Naive thymus-derived CD8-positive, alpha-beta T cell (primary cell): ENCODE measurements at regions not wholly inside any gene's neighbourhood (a gene's known extent, or its start where the extent isn't known, plus 50 kb on each side); places are given as distances from the start of the nearest gene placed in this dataset.
"Not testable (repeated sequence)": the region's sequence is repeated elsewhere in the genome, so short reads cannot be mapped to it uniquely, and the experiment has no call there.

ENCODE experiments used
- ATAC-seq, 2 donors: fragments of 150-1000 bp; cut with Tn5 transposase in 1 of 2; sonication (Bioruptor Pico), chemical (Tn5 transposase) in 1 of 2; 1 replicate in 1 of 2; 2 replicates in 1 of 2; pipeline ENCODE4 v1.10.0; 2021; ENCODE audit warnings: mild to moderate bottlenecking in 2 of 2, moderate library complexity in 2 of 2
- POLR2A ChIA-PET: fragments of 350-600 bp; sonication (Branson Sonifier 250); formaldehyde crosslinking; loops from one replicate; lab custom pipeline; 2021; ENCODE audit warnings: antibody characterized with exemption; lab: Charles Lee
- DNase-seq, 10 donors: peaks; one replicate each; pipeline versions ENCODE4 v3.0.0 to v3.0.0-alpha.2; 2020 to 2022
- H3K27ac Mint-ChIP-seq, 10 donors: one replicate each; pipeline ENCODE4 v1.8.0; 2020 to 2022; ENCODE audit warnings: mild to moderate bottlenecking in 10 of 10, mixed read lengths in 10 of 10, moderate library complexity in 4 of 10, inconsistent platforms in 1 of 10
- H3K27me3 Mint-ChIP-seq, 5 donors: one replicate each; pipeline ENCODE4 v1.8.0; 2021 to 2022; ENCODE audit warnings: mixed read lengths in 5 of 5
- H3K36me3 Mint-ChIP-seq, 3 donors: one replicate each; pipeline ENCODE4 v1.8.0; 2020 to 2022; ENCODE audit warnings: mixed read lengths in 3 of 3, mild to moderate bottlenecking in 2 of 3, inconsistent platforms in 1 of 3
- H3K4me1 Mint-ChIP-seq, 4 donors: one replicate each; pipeline ENCODE4 v1.8.0; 2021 to 2022; ENCODE audit warnings: mixed read lengths in 4 of 4
- H3K4me3 Mint-ChIP-seq, 10 donors: one replicate each; pipeline ENCODE4 v1.8.0; 2020 to 2022; ENCODE audit warnings: mild to moderate bottlenecking in 10 of 10, mixed read lengths in 10 of 10, moderate library complexity in 6 of 10, inconsistent platforms in 1 of 10
- H3K9me3 Mint-ChIP-seq, 9 donors: one replicate each; pipeline ENCODE4 v1.8.0; 2020 to 2022; ENCODE audit warnings: mixed read lengths in 9 of 9, mild to moderate bottlenecking in 3 of 9, inconsistent platforms in 1 of 9, moderate library complexity in 1 of 9

- Mint-ChIP-seq H3K4me1 (no peaks in the 10 kb centered on the region), H3K27me3 (no peaks in the 10 kb centered on the region), H3K4me3 (no peak overlapping the region), H3K27ac (no peak overlapping the region), H3K9me3 (peaks cover 3 to 31% (median 12%) of the 10 kb centered on the region in 9 donors), H3K36me3 (no peaks in the 10 kb centered on the region)
- ATAC-seq (no peak), DNase-seq (no peak)
- POLR2A ChIA-PET: no interaction called here
Observed at GRCh38 chr11:38365274-38365673, 1767.2 kb upstream of the RAG2 start.

- Mint-ChIP-seq H3K27ac (no peak overlapping the region), H3K4me3 (no peak overlapping the region), H3K9me3 (peaks cover 4 to 28% (median 14%) of the 10 kb centered on the region in 9 donors), H3K36me3 (peaks cover 0 to 4% (median 0%) of the 10 kb centered on the region in 3 donors), H3K4me1 (no peaks in the 10 kb centered on the region), H3K27me3 (no peaks in the 10 kb centered on the region)
- DNase-seq: no peak
- no peak for ATAC-seq
- POLR2A ChIA-PET: no interaction called here
Observed at GRCh38 chr11:38356255-38356654, 1758.2 kb upstream of the RAG2 start.

- Mint-ChIP-seq H3K4me3 (no peak overlapping the region), H3K4me1 (no peaks in the 10 kb centered on the region), H3K27me3 (no peaks in the 10 kb centered on the region), H3K27ac (no peak overlapping the region), H3K36me3 (no peaks in the 10 kb centered on the region), H3K9me3 (peaks cover 0 to 22% (median 12%) of the 10 kb centered on the region in 9 donors)
- DNase-seq (no peak), ATAC-seq (no peak)
- POLR2A ChIA-PET: no interaction called here
Observed at GRCh38 chr11:38345286-38345685, 1747.2 kb upstream of the RAG2 start.

- POLR2A ChIA-PET, DNase-seq, H3K27ac Mint-ChIP-seq, H3K36me3 Mint-ChIP-seq, H3K4me1 Mint-ChIP-seq, H3K4me3 Mint-ChIP-seq, ATAC-seq, H3K27me3 Mint-ChIP-seq: not testable (repeated sequence)
- peaks cover 0 to 22% (median 12%) of the 10 kb centered on the region in 9 donors for H3K9me3 Mint-ChIP-seq
Observed at GRCh38 chr11:38341612-38342011, 1743.6 kb upstream of the RAG2 start.

GRCh38 chr11:38339835-38340440, 1741.9 kb upstream of the RAG2 start:
- ATAC-seq (no peak), DNase-seq (no peak)
- Mint-ChIP-seq H3K4me1 (peaks cover 0 to 3% (median 0%) of the 10 kb centered on the region in 4 donors), H3K27me3 (no peaks in the 10 kb centered on the region), H3K4me3 (no peak overlapping the region), H3K27ac (no peak overlapping the region), H3K9me3 (peaks cover 0 to 30% (median 17%) of the 10 kb centered on the region in 9 donors), H3K36me3 (peaks cover 0 to 4% (median 0%) of the 10 kb centered on the region in 3 donors)
- POLR2A ChIA-PET: no interaction called here

- H3K27me3 Mint-ChIP-seq, POLR2A ChIA-PET, DNase-seq, H3K27ac Mint-ChIP-seq, ATAC-seq, H3K4me1 Mint-ChIP-seq, H3K4me3 Mint-ChIP-seq, H3K36me3 Mint-ChIP-seq: not testable (repeated sequence)
- H3K9me3 Mint-ChIP-seq: peaks cover 0 to 33% (median 16%) of the 10 kb centered on the region in 9 donors
Observed at GRCh38 chr11:38338022-38338421, 1740.0 kb upstream of the RAG2 start.

GRCh38 chr11:38332046-38332445, 1734.0 kb upstream of the RAG2 start:
- H3K4me3 Mint-ChIP-seq: no peak overlapping the region
- H3K4me1 Mint-ChIP-seq: peaks cover 0 to 3% (median 0%) of the 10 kb centered on the region in 4 donors
- POLR2A ChIA-PET: no interaction called here
- DNase-seq (no peak), ATAC-seq (no peak)
- H3K27ac Mint-ChIP-seq: no peak overlapping the region
- peaks cover 0 to 30% (median 15%) of the 10 kb centered on the region in 9 donors for H3K9me3 Mint-ChIP-seq
- peaks cover 0 to 4% (median 0%) of the 10 kb centered on the region in 3 donors for H3K36me3 Mint-ChIP-seq
- no peaks in the 10 kb centered on the region for H3K27me3 Mint-ChIP-seq

- ATAC-seq: no peak
- Mint-ChIP-seq H3K9me3 (peaks cover 0 to 25% (median 4%) of the 10 kb centered on the region in 9 donors), H3K27ac (no peak overlapping the region), H3K27me3 (no peaks in the 10 kb centered on the region), H3K36me3 (no peaks in the 10 kb centered on the region), H3K4me3 (no peak overlapping the region), H3K4me1 (no peaks in the 10 kb centered on the region)
- POLR2A ChIA-PET: no interaction called here
- DNase-seq: no peak
Observed at GRCh38 chr11:38330578-38330977, 1732.5 kb upstream of the RAG2 start.

- no peaks in the 10 kb centered on the region for H3K4me1 Mint-ChIP-seq
- ATAC-seq (no peak), DNase-seq (no peak)
- no peaks in the 10 kb centered on the region for H3K36me3 Mint-ChIP-seq
- no peak overlapping the region for H3K4me3 Mint-ChIP-seq
- H3K27me3 Mint-ChIP-seq: no peaks in the 10 kb centered on the region
- POLR2A ChIA-PET: no interaction called here
- H3K9me3 Mint-ChIP-seq: peaks cover 0 to 39% (median 8%) of the 10 kb centered on the region in 9 donors
- H3K27ac Mint-ChIP-seq: no peak overlapping the region
Observed at GRCh38 chr11:38323961-38324761, 1726.1 kb upstream of the RAG2 start.

- Mint-ChIP-seq H3K27ac (no peak overlapping the region), H3K9me3 (peaks cover 0 to 27% (median 11%) of the 10 kb centered on the region in 9 donors), H3K4me3 (no peak overlapping the region), H3K27me3 (no peaks in the 10 kb centered on the region), H3K36me3 (no peaks in the 10 kb centered on the region), H3K4me1 (peaks cover 0 to 2% (median 0%) of the 10 kb centered on the region in 4 donors)
- POLR2A ChIA-PET: no interaction called here
- ATAC-seq (no peak), DNase-seq (no peak)
Observed at GRCh38 chr11:38315151-38315550, 1717.1 kb upstream of the RAG2 start.

- Mint-ChIP-seq H3K36me3 (no peaks in the 10 kb centered on the region), H3K4me3 (no peak overlapping the region), H3K9me3 (peaks cover 2 to 19% (median 8%) of the 10 kb centered on the region in 9 donors), H3K4me1 (no peaks in the 10 kb centered on the region), H3K27ac (no peak overlapping the region), H3K27me3 (no peaks in the 10 kb centered on the region)
- POLR2A ChIA-PET: no interaction called here
- DNase-seq: no peak
- ATAC-seq: no peak
Observed at GRCh38 chr11:38307455-38307854, 1709.4 kb upstream of the RAG2 start.

GRCh38 chr11:38305682-38306081, 1707.6 kb upstream of the RAG2 start:
- Mint-ChIP-seq H3K4me3 (no peak overlapping the region), H3K27ac (no peak overlapping the region), H3K27me3 (no peaks in the 10 kb centered on the region), H3K4me1 (no peaks in the 10 kb centered on the region), H3K36me3 (no peaks in the 10 kb centered on the region), H3K9me3 (peaks cover 2 to 20% (median 8%) of the 10 kb centered on the region in 9 donors)
- DNase-seq (no peak), ATAC-seq (no peak)
- POLR2A ChIA-PET: no interaction called here

GRCh38 chr11:38304926-38305325, 1706.9 kb upstream of the RAG2 start:
- DNase-seq: no peak
- H3K36me3 Mint-ChIP-seq: no peaks in the 10 kb centered on the region

More at GRCh38 chr11:38304926-38305325, 1706.9 kb upstream of the RAG2 start:
- no peak overlapping the region for H3K4me3 Mint-ChIP-seq
- no peak for ATAC-seq
- no peaks in the 10 kb centered on the region for H3K4me1 Mint-ChIP-seq
- H3K9me3 Mint-ChIP-seq: peaks cover 2 to 20% (median 8%) of the 10 kb centered on the region in 9 donors
- no peak overlapping the region for H3K27ac Mint-ChIP-seq
- no peaks in the 10 kb centered on the region for H3K27me3 Mint-ChIP-seq
- POLR2A ChIA-PET: no interaction called here
